Duodenal mucosa (tissue), 2 donors: ENCODE measurements at regions not wholly inside any gene's neighbourhood (a gene's known extent, or its start where the extent isn't known, plus 50 kb on each side); places are given as distances from the start of the nearest gene placed in this dataset.

Experiments
- H3K27ac ChIP-seq: one replicate; pipeline ENCODE4 v1.7.0; 2013; ENCODE audit warnings: low read depth, low read length
- H3K27me3 ChIP-seq, 2 donors: one replicate each; pipeline ENCODE4 v1.7.0; 2013; ENCODE audit warnings: low read length in 2 of 2, control low read depth in 1 of 2; ENCODE audit not compliant: insufficient read depth in 2 of 2, control insufficient read depth in 1 of 2
- H3K36me3 ChIP-seq, 2 donors: one replicate each; pipeline ENCODE4 v1.7.0; 2013; ENCODE audit warnings: low read length in 2 of 2, control low read depth in 1 of 2; ENCODE audit not compliant: insufficient read depth in 2 of 2, control insufficient read depth in 1 of 2
- H3K4me1 ChIP-seq, 2 donors: one replicate each; pipeline ENCODE4 v1.7.0; 2013; ENCODE audit warnings: low read length in 2 of 2, control low read depth in 1 of 2; ENCODE audit not compliant: insufficient read depth in 2 of 2, control insufficient read depth in 1 of 2
- H3K4me3 ChIP-seq, 2 donors: one replicate each; pipeline ENCODE4 v1.7.0; 2013; ENCODE audit warnings: low read length in 2 of 2, low read depth in 1 of 2
- H3K9ac ChIP-seq, 2 donors: one replicate each; pipeline ENCODE4 v1.7.0; 2013; ENCODE audit warnings: low read length in 2 of 2, low read depth in 1 of 2
- H3K9me3 ChIP-seq, 2 donors: one replicate each; pipeline ENCODE4 v1.7.0; 2013; ENCODE audit warnings: low read length in 2 of 2, control low read depth in 1 of 2; ENCODE audit not compliant: control insufficient read depth in 1 of 2

GRCh38 chr6:167452338-167453081 lies 127.6 kb downstream of the TTLL2 start:
- Histone ChIP-seq H3K27me3 (no peaks in the 10 kb centered on the region), H3K27ac (no peak overlapping the region), H3K9ac (no peak overlapping the region), H3K36me3 (no peaks in the 10 kb centered on the region), H3K4me1 (peaks cover 15 to 24% of the 10 kb centered on the region in 2 donors), H3K9me3 (no peaks in the 10 kb centered on the region), H3K4me3 (no peak overlapping the region)

GRCh38 chr6:167453082-167453446 lies 128.2 kb downstream of the TTLL2 start:
- Histone ChIP-seq H3K4me3 (no peak overlapping the region), H3K4me1 (peaks cover 15 to 24% of the 10 kb centered on the region in 2 donors), H3K27me3 (no peaks in the 10 kb centered on the region), H3K27ac (no peak overlapping the region), H3K9me3 (no peaks in the 10 kb centered on the region), H3K9ac (no peak overlapping the region), H3K36me3 (no peaks in the 10 kb centered on the region)

GRCh38 chr6:167454003-167454402 lies 129.1 kb downstream of the TTLL2 start:
- Histone ChIP-seq H3K4me3 (no peak overlapping the region), H3K27ac (no peak overlapping the region), H3K27me3 (no peaks in the 10 kb centered on the region), H3K4me1 (peaks cover 15 to 22% of the 10 kb centered on the region in 2 donors), H3K36me3 (no peaks in the 10 kb centered on the region), H3K9me3 (no peaks in the 10 kb centered on the region), H3K9ac (no peak overlapping the region)

GRCh38 chr6:167455371-167455770 lies 130.5 kb downstream of the TTLL2 start:
- H3K36me3 ChIP-seq = no peaks in the 10 kb centered on the region
- no peak overlapping the region for H3K4me3 ChIP-seq
- H3K27me3 ChIP-seq = no peaks in the 10 kb centered on the region
- peaks cover 6 to 8% of the 10 kb centered on the region in 2 donors for H3K4me1 ChIP-seq
- no peak overlapping the region for H3K9ac ChIP-seq
- no peaks in the 10 kb centered on the region for H3K9me3 ChIP-seq
- H3K27ac ChIP-seq = no peak overlapping the region

- Histone ChIP-seq H3K9ac (no peak overlapping the region), H3K4me3 (no peak overlapping the region), H3K27me3 (no peaks in the 10 kb centered on the region), H3K9me3 (no peaks in the 10 kb centered on the region), H3K4me1 (no peaks in the 10 kb centered on the region), H3K36me3 (no peaks in the 10 kb centered on the region), H3K27ac (no peak overlapping the region)
These were observed 137.8 kb downstream of the TTLL2 start for GRCh38 chr6:167462514-167463312.

GRCh38 chr6:167464177-167464576 lies 139.3 kb downstream of the TTLL2 start:
- no peaks in the 10 kb centered on the region for H3K9me3 ChIP-seq
- no peaks in the 10 kb centered on the region for H3K36me3 ChIP-seq
- H3K4me3 ChIP-seq = no peak overlapping the region
- H3K27ac ChIP-seq = no peak overlapping the region
- no peak overlapping the region for H3K9ac ChIP-seq
- H3K27me3 ChIP-seq = no peaks in the 10 kb centered on the region
- H3K4me1 ChIP-seq = no peaks in the 10 kb centered on the region

- Histone ChIP-seq H3K4me3 (no peak overlapping the region), H3K9ac (no peak overlapping the region), H3K36me3 (no peaks in the 10 kb centered on the region), H3K27ac (no peak overlapping the region), H3K4me1 (no peaks in the 10 kb centered on the region), H3K9me3 (no peaks in the 10 kb centered on the region), H3K27me3 (no peaks in the 10 kb centered on the region)
These were observed 140.6 kb downstream of the TTLL2 start for GRCh38 chr6:167465482-167465881.

GRCh38 chr6:167467282-167467681 lies 142.4 kb downstream of the TTLL2 start:
- H3K4me1 ChIP-seq = no peaks in the 10 kb centered on the region
- no peaks in the 10 kb centered on the region for H3K9me3 ChIP-seq
- H3K27me3 ChIP-seq = no peaks in the 10 kb centered on the region
- H3K27ac ChIP-seq = no peak overlapping the region
- no peaks in the 10 kb centered on the region for H3K36me3 ChIP-seq
- no peak overlapping the region for H3K9ac ChIP-seq
- no peak overlapping the region for H3K4me3 ChIP-seq

- Histone ChIP-seq H3K27me3 (no peaks in the 10 kb centered on the region), H3K4me1 (no peaks in the 10 kb centered on the region), H3K9me3 (no peaks in the 10 kb centered on the region), H3K27ac (no peak overlapping the region), H3K9ac (no peak overlapping the region), H3K36me3 (no peaks in the 10 kb centered on the region), H3K4me3 (no peak overlapping the region)
These were observed 143.0 kb downstream of the TTLL2 start for GRCh38 chr6:167467793-167468431.

- no peaks in the 10 kb centered on the region for H3K9me3 ChIP-seq
- H3K27me3 ChIP-seq = no peaks in the 10 kb centered on the region
- no peaks in the 10 kb centered on the region for H3K4me1 ChIP-seq
- no peak overlapping the region for H3K27ac ChIP-seq
- H3K36me3 ChIP-seq = no peaks in the 10 kb centered on the region
- no peak overlapping the region for H3K4me3 ChIP-seq
- H3K9ac ChIP-seq = no peak overlapping the region
These were observed 144.2 kb downstream of the TTLL2 start for GRCh38 chr6:167469101-167469500.
